ENCODE measurements at regions not wholly inside any gene's neighbourhood (a gene's known extent, or its start where the extent isn't known, plus 50 kb on each side); places are given as distances from the start of the nearest gene placed in this dataset.
A peak's percentile ranks its signal among the peaks of the same experiment; 100 is the strongest.
"Not testable (repeated sequence)": the region's sequence is repeated elsewhere in the genome, so short reads cannot be mapped to it uniquely, and the experiment has no call there.

DNA sequence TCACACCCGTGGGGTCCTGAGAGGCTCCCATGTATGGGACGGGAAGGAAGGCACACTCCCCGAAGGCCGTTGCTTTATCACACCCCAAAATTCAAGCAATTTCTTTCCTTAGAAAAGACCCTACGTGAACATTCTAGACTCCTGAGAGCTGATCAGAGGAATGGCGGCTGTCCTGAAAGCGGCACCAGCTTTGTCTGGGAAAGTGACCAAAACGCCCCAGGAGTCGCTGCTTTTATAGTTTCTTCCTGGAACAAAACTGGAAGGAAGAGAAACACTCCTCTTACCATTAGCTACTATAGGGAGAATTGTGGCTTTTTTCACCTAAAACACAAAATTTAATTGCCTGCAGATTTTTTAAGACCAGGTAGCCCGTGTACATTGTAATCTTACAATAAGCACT is 261.8 kb upstream of the RNF32 start:
- no peak for DNase-seq

DNA sequence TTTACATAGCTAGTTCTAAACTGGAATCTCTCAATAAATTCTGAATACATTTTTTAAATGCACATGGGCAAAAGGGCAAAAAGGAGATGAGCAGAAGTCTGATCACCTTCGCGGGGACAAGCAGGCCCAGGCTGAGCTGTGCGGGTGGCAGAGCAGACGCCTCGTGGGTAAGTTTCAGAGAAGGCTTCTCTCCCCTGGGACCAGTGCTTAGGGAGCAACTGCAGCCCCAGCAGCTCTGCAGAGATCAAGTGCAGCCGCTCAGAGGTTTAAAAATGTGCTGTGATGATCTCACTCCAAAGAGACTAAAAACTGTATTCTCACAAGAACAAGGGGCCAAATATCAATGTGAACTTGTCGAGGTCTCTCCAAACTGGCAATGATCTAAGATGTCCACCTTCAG is 264.3 kb upstream of the RNF32 start:
- DNase-seq = peak in 1 of 2 experiments; percentile 66

DNA sequence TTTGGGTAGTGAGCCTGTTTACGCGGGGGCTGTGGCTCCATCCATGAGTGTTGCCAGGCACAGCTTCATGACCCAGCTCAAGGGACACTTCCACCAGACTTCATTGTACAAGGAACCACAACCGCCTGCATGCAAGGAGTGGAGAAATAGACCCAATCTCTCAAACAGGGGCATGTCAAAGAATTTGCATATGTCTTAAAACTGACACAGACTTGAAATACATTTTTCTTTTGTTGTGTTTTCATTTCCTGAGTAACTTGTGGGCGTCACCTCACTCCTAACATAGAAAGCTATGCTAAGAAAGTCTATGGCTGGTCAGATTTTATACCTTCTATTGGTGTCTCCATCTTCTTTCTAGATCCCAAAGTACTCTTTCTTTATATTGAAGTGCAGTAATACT is 266.2 kb upstream of the RNF32 start:
- no peak for DNase-seq

DNA sequence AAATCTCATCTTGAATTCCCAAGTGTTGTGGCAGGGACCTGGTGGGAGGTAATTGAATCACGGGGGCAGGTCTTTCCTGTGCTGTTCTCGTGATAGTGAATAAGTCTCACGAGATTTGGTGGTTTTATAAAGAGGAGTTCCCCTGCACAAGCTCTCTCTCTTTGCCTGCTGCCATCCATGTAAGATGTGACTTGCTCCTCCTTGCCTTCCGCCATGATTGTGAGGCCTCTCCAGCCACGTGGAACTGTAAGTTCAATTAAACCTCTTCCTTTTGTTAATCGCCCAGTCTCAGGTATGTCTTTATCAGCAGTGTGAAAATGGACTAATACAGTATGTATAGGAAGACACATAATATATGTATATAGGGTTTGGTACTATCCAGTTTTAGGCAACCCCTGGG is 270.6 kb upstream of the RNF32 start:
- DNase-seq = not testable (repeated sequence)

DNA sequence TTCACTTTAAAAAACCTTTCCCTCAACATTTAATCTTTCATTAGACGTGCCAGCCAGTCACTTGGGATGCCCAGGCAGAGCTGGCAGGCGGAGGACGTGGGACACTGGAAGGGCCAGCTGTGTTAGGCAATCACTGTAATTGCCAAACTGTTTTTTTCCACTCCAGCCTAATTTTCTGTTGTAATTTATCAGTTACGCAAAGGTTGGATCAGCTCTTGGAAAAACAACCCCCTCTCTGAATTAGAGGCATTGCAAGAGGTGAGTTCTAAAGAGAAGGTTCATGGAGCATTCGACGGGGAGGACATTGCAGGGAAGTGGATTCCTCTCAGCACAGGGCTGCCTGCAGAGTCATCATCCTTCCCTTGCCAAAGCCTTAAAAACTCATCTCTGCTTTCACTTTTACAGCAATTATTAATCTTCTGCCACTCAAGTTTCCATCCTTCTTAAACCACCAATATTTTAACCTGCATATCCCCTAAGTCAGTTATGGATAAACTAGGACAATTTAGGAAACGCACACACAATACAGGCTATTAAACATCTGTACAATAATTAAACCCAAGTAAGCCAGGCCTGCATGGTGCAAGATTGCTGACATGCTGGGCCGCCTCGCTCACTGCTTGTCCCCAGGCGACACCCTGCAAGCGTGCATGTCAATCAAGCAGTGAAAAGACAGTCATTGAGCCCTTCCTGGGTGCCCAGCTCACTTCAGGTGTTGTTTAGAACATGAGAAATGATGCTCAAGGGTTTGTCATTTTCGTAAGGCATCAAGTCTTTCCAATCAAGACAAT is 272.3 kb upstream of the RNF32 start:
- DNase-seq = no peak

DNA sequence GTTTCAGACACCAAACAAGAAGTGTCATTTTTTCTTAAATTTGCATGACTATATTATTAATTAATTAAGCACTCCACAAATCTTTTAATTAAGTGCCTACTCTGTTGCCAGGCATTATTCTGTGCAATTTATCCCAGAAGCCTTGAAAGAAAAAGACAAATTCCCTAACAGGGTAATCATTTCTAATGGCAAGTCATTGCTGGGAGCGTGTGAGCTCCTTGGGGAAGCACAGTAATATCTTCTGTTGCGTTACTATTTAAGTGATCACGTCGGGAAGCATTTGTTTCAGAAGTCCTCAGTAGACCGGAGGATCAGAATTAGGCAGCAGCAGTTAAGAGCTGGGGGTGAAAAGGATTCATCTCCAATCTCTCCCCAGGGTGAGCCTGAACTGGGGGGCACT is 276.8 kb upstream of the RNF32 start:
- DNase-seq = no peak

DNA sequence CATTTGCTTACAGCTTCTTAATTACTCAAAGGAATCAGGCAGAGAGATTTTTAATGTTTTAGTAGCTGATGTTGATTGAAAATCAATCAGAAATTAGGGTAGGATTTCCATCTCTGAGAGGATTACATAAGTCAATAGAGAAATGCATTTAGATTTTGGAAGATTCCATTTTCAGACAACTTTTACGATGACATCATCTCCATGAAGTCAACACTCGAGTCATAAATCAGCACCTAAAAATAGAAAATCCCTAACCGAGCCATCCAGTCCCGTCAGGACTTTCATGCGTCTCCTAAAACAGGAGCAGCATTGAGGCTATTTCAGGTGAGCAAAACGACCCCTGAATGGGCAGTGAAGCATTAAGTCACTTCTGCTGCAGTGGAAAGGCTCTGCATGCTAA is 279.7 kb upstream of the RNF32 start:
- DNase-seq = no peak

DNA sequence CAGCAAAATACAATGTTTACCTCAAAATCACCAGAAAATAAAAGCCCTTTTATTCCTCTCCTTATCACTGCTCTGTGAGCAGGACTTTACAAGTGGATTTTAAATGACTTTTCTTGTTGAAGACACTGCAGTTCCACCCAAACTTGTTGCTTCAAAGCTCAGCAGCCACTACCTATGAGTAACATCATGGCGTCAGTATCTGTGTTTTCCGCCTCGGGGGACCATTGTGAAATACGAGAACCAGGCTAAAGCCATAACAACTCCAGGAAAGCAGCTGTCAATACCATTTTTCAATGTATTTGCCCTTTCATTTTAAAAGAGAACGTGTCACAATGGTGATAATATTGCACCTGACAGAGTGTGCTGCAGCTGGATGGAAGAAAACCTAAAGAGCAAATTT is 284.0 kb upstream of the RNF32 start:
- DNase-seq = no peak

DNA sequence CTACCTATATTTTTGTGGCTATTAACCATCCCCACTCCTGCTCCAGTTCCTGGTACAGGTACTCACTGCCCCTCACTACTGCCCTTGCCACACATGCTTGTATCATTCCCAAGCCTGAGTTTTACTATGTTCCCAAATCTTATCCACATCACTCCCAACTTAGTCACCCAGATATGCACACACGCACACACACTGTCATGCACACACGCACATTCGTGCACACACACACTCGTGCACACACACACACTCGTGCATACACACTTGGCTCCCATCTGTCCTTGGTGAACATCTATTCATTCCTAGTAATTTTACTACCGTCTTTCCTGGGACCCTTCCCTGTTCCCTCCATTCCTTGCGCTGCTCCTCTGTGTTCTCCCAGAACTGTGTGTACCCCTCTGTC is 287.2 kb upstream of the RNF32 start:
- no peak for DNase-seq

DNA sequence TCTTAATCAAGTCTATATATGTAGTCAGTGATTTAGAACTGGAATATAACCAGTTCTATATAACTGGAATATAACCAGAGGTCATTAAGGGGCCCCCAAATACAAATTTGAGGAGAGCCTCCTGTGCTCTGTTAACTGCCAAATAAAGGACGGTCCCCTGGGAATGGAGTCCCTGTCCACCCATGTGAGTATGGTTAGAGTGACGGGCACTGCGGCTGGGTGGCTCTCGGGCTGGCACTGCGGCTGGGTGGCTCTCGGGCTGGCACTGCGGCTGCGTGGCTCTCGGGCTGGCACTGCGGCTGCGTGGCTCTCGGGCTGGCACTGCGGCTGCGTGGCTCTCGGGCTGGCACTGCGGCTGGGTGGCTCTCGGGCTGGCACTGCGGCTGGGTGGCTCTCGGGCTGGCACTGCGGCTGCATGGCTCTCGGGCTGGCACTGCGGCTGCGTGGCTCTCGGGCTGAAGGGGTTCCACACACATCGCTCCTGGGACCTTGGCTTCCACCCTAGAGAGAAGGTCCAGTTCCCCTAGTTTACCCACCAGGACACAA is 292.8 kb upstream of the RNF32 start:
- not testable (repeated sequence) for DNase-seq

DNA sequence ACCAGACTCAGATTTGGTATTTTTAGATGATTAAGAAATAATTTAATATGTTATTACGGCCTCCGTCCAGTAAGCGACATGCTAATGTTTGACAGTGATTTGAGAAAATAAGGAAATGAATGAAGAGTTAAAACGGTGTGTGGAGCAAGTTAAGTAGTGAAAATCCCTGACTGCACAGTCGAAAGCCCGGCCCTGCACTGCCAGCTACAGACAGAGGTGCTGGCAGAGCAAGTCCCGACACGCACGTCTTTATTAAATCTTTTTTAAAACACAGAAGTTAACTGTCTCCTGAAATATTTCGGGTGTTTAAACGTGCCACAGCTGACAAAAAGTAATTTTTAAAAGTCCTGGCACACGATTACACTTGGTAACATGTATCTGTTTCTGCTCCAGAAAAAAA is 293.4 kb upstream of the RNF32 start:
- DNase-seq = no peak

DNA sequence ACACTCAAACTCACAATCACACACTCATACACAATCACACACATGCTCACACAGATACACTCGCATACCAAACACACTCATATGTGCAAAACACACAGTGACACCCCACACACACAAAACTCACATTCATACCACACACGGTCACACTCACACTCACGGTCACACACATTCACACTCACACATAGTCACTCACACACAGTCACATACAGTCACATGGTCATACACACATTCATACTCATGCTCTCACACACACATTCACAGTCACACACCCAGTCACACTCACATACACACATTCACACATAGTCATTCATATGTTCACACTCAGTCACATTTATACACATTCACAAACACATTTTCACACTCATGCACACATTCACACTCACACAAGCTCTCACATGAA is 296.0 kb upstream of the RNF32 start:
- DNase-seq = no peak

DNA sequence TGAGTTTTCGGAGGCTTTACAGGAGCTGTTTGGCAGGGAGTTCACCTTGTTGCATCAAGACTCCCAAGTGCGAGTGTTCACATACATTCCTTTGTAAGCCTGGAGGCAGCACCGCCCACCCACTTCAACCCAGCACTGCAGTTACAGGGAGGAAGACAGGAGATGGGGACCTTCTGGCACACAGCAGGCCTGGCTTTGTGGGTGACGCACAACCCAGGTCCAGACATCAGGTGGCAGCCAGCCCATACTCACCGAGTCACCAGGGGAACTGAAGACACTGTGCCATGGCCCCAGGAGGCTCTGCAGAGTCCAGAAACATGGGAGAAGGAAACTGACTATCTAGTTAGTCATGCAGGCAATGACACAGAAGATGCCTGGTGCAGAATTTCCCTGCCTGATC is 305.9 kb upstream of the RNF32 start:
- DNase-seq = no peak

DNA sequence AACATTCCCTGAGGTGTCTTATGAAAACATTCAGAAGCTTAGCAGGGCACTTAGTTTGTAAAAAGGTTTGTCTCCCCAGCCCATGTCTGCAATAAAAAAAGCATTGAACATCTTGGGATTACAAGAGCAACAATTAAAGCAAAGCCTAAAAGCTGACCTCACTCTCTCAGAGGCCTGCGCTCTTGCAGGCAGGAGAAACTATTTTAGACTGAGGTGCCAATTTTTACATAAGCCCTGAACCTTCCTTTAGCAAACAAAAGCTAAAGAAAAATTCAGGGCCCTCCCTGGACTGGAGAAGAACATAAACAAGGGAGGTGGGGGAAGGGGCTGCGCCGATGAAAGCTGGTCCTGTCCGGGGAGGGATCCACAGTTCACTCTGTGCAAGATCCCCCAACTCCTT is 312.7 kb upstream of the RNF32 start:
- DNase-seq = no peak

DNA sequence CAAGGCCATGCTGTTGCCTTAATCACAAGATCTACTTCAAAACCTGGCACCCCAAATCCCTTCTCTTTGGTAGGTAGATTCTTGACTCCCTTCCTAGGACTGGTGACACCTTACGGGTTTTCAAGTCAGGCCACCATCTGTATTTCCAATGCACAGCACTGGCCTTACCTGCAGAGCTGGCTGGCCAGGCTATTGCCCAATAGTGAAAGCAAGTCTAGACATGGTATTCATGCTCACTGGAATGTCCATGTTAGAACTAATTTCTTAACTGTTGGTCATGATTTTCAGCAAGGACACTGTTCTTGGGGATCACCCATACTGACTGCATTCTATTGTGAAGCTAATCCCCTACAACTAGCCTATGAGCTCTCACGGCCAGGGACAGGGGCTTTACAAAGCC is 313.1 kb upstream of the RNF32 start:
- DNase-seq = no peak

DNA sequence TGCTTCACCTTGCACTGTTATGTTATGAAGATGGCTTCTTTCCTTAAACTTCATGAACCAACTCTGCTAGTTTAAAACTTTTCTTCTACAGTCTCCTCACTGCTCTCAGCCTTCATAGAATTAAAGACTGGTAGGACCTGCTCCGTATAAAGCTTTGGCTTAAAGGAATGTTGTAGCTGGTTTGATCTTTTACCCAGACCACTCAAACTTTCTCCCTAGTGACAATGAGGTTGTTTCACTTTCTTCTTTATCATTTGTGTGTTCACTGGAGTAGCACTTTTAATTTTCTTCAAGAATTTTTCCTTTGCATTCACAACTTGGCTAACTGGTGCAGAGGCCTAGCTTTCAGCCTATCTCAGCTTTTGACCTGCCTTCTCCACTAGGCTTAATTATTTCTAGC is 316.4 kb upstream of the RNF32 start:
- DNase-seq = no peak

DNA sequence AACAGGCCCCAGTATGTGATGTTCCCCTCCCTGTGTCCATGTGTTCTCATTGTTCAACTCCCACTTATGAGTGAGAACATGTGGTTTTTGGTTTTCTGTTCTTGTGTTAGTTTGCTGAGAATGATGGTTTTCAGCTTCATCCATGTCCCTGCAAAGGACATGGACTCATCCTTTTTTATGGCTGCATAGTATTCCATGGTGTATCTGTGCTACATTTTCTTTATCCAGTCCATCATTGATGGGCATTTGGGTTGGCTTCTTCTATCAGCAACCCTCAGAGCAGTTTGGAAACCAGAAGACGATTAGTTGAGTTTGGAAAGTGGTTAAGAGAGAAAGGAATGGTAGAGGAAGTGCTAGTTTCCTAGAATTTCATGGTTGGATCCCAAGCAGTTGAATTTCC is 319.1 kb upstream of the RNF32 start:
- not testable (repeated sequence) for DNase-seq

DNA sequence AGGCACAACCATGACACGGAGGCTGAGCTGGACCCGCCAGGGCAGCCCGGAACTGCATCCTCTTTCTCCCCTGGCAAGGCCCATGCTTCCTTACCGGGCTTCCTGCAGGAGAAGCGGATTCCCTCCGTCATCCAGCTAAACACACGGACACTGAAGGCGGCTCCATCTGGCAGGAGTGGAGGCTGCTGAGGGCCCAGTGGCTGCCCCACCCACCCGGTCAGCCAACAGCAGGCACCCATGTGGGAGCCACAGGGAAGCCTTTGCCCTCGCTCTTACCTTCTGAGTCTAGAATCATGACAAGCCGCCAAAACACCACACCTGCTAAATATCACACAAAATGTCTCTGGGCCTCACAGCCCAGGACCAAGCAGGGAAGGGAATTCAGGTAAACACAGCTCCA is 321.6 kb upstream of the RNF32 start:
- no peak for DNase-seq

DNA sequence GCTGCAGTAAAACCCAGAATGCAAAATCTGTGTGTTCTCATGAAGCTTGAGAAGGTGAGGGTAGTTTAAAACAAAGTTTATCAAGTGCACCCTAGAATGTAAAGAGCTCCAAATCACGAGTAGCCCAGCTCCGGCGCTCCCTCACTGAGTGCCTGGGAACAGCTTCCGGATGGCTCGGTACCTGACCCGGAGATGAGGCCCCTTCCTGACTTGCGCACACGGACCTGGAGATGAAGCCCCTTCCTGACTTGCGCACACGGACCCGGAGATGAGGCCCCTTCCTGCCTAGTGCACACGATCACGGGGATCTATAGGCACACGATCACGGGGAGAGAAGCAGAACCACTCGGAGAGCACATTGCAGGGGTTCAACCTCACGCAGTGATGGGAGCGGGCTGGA is 322.1 kb upstream of the RNF32 start:
- DNase-seq = no peak

DNA sequence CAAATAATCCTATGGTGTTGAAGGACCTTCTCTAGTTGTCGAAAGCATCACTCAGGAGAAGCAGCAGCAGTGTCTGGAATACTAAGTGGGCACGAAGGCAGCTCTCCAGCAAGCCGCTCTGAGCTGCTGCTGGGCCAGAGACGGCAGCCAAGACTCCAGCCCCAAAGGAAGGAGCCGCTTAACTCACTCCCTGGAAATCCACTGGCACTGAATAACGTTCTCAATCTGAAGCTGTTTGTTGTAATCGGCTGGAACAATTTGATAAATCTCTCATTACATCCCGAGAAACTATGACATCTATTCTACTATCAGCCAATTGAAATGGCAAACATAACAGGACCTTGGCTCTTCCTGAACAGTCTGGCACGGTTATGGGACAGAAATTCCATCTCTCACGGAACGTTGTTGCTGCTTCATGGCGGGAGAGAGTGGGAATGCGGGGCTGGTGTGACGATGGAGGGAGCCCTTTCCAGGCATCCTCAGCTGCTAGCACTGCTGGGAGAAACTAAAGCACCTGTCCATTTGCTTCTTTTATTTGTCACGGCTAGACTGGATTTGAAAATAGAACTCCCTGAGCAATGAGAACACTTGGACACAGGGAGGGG is 331.5 kb upstream of the RNF32 start:
- no peak for DNase-seq

DNA sequence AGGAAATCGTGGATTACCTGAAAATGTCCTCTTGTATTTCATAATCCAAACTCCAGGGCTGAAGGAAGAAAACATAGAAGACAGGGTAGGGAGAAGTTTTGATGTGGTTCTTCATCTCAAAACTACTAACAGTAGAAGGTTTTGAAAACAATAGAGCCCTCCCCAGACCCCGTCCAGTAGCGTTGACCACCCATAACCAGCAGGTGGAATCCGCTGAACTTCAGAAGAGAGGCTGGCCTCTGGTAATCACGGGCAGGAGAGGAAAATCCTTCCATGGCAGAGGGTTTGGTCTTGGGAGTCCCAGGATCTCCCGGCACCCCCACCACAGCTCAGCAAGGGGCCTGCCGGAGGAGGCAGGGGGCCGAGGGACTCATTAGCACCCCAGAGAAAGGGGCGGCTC is 333.4 kb upstream of the RNF32 start:
- DNase-seq = no peak

DNA sequence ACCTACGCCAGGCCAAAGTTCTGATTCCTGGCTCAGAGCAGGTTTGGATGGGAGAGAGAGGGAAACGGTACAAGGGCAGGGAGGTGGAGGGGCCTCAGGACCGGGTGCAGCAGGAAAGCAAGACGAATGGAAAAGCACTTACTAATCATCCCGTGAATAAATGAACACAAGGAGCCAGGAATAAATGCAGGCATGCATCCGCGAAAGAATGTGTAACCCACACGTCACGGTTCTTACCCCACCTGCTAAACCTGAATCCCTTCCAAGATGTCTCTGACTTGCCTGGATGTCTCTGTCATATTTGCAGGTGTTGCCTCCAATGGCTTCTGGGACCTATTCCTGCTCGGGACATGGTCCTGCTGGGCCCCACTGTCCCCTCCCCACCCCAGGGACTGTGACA is 335.2 kb upstream of the RNF32 start:
- no peak for DNase-seq

DNA sequence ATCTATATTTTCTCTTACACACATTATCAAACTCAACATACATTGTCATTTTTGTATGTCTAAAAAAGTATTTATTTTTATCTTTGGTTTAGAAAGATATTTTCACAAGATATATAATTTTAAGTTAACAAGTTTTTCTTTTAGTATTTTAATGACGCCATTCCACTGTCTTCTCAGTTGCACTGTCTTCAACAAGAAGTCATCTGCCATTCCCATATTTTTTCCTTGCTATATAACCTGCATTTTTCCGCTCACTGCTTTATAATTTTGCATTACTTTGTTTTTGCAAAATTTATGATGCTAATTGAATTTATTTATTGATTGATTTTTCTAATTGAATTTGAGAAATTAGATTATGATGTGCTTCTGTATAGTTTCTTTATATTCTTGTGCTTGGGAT is 357.8 kb upstream of the RNF32 start:
- DNase-seq = no peak

DNA sequence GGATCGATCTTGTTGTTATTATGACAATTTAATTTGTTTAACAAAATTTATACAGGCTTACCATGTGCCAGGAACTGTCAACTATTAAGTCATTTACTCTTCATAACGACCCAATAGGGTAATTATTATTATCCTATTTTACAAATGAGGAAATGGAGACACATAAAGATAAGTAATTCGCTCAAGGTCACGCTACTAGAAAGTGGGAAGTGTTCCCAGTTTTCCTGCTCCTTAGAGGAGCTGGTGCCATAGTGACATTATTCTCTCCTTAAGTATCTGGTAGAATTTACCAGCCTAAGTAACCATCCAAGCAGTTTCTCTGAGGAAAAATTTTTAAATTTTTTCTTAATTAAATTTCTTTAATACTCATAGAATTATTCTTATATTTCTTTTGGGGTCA is 360.9 kb upstream of the RNF32 start:
- no peak for DNase-seq

DNA sequence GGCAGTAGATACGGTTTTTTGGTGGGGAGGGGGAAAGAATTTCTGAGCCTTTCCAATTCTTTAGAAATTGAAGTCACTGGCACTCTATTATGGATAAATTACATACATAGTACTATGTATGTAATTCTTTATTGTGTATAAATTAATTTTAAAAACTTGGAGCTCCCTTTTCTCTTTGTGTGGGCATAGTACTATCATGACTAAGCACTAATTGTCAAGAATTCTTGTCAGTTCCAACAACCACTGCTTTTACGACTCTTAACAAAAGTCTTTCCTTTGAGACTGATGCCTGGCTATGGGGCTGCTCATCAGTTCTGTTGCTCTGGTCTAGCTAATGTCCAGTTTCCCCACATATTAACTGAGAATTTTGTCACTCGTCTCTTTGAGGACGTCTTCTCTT is 365.3 kb upstream of the RNF32 start:
- no peak for DNase-seq
